HG03354 (cell line): ENCODE measurements at regions not wholly inside any gene's neighbourhood (a gene's known extent, or its start where the extent isn't known, plus 50 kb on each side); places are given as distances from the start of the nearest gene placed in this dataset.
"Not testable (repeated sequence)": the region's sequence is repeated elsewhere in the genome, so short reads cannot be mapped to it uniquely, and the experiment has no call there.

Experiments
- ATAC-seq: cut with Tn5 transposase; IDR thresholded peaks from one replicate; pipeline ENCODE4 v1.9.1; 2021; ENCODE audit warnings: mild to moderate bottlenecking; ENCODE audit not compliant: unreplicated experiment, poor library complexity, severe bottlenecking

GRCh38 chr16:75833385-75833784, 107.1 kb upstream of the CPHXL start:
- ATAC-seq, result not testable (repeated sequence)

DNA sequence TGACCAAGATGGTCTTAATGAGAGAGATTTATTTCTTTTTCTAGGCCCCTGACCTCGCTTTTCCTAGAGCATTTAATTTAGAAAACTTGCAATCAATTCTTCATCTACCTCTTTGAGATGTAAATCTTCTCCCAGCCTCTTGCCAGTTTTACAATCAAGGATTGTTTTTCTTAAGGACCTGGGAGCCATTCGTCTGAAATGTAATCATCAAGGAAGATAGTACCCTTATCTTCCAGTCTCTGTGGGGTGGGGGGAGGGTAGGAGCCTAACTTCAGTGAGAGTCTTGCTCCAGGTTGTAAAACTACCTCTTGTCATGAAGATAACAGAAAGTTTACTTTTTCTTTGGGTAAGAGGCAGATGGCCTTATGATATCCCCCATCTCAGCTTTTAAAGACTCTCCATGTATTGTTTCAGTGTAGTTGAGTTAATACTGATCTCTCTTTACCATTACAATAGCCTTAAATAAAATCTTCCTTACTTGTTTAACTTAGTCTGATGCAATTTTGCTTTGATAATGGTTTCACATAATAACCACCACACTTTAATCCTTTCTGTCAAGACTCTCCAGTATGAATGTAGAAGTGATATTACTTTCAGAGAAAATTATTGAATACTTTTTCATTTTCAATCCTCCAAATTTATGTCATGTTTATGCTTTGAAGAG, 110.2 kb upstream of the CPHXL start:
- no peak for ATAC-seq

DNA sequence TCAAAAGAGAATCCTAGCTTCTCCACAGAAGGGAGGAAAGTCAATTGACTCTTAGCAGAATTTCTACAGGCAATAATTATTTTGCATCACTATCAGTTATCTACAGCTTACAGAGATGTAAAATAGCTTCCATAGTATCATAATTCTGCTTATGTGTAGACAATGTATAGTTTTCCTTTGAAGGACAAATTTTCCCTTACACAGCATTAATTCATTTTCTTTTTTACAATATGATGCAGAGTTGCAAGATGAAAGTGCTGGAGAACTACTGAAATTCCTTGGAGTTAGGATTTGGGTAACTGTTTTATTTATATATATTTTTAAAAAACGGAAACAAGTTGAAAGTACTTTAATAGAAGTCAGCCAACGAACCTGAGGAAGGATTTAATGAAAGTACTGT, 111.0 kb upstream of the CPHXL start:
- no peak for ATAC-seq

GRCh38 chr16:75837681-75838080, 111.4 kb upstream of the CPHXL start:
- no peak for ATAC-seq

DNA sequence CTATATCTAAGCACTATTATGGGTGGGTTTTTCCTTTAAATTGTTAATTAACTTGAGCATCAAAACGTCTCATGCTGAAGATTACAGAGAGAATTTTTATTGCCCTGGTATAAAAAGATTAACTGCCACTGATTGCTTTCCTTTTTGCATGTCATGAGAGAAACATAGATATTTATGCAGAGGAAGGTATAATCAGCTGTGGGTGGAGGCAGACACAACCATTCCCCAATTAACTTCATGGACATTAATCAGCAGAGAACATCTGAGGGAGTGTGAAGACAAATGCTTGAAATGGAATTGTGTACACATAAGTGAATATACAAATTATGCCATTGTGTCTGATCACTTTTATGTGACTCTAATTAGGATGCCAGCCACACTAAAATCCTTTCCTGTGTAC, 115.2 kb upstream of the CPHXL start:
- ATAC-seq, result no peak

DNA sequence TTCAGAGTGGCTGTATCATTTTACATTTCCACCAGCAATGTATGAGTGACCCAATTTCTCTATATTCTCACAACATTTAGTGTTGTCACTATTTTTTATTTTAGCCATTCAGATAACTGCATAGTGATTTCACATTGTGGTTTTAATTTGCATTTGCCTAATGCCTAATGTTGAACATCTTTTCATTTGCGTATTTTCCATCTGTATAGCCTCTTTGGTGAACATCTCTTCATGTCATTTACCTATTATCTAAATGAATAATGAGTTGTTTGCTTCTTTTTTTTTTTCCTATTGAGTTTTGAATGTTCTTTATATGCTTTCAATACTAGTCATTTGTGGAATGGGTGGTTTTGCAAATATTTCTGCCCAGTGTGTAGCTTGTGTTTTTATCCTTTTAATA, 120.9 kb upstream of the CPHXL start:
- ATAC-seq, result no peak

DNA sequence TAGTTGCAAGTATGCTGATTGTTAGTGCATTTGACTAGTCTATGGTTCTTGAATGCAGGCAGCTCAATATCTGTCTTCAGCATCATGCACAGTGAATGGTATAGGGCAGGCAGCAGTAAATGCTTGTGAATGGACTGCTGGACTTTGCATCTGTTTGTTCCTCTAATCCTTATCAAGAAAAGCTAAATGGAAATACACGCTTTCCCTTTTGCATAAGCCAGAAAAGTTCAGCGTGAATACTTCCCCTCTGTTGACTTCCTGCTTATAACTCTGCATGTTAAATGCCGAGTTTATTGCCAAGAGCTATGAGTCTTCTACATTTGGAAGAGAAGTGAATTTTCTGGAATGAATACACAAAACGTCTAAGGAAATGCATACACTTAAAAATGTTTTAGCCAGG, 127.9 kb upstream of the CPHXL start:
- no peak for ATAC-seq

DNA sequence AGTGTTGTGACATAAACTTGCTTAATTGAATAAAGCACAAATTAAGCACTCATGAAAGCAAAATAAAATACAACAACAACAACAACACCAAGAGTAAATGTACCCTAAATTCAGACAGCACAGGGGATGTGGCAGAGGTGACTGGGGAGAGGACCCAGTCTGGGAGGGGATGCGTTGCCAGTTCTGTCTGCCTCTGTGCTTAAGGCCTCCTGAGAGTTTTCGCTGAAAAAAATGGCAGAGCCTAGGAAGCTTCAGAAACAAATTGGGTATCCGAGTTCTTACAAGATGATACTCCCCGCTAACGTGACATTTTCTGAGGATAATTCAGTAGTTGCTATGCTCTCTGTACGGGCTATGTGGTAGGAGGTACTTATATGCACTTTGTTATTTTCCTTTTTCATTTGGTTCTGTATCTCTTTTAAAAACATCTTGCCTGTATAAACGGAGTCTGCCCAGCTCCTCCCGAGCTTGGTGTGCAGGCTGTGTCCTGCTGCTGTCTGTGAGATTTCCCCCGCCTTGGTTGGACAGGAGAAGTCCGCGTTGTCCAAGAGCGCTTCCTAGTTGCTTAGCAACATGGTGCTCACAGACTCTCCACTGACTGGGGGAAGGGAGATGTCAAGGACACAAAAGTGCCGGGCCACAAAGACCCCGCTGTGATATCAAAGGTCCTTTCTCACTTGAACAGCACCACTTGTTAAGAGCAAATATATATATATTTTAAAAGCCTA, 134.2 kb upstream of the CPHXL start:
- no peak for ATAC-seq

GRCh38 chr16:75861311-75862097, 135.2 kb upstream of the CPHXL start:
- no peak for ATAC-seq

GRCh38 chr16:75862098-75862386, 135.8 kb upstream of the CPHXL start:
- ATAC-seq, result no peak

DNA sequence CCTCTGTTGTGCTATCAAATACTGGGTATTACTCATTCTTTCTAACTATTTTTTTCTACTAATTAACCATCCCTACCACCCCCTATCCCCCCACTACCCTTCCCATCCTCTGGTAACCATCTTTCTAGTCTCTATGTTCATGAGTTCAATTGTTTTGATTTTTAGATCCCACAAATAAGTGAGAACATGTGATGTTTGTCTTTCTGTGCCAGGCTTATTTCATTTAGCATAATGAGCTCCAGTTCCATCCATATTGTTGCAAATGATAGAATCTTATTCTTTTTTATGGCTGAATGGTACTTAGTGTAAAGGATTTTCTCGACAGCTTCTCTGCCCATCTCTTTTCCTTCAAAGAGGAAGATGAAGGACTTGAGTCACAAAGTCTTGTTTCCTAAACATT, 138.0 kb upstream of the CPHXL start:
- no peak for ATAC-seq

GRCh38 chr16:75865736-75866135, 139.4 kb upstream of the CPHXL start:
- ATAC-seq, result no peak

- no peak for ATAC-seq
Measured at GRCh38 chr16:75868636-75869632, 142.6 kb upstream of the CPHXL start.

DNA sequence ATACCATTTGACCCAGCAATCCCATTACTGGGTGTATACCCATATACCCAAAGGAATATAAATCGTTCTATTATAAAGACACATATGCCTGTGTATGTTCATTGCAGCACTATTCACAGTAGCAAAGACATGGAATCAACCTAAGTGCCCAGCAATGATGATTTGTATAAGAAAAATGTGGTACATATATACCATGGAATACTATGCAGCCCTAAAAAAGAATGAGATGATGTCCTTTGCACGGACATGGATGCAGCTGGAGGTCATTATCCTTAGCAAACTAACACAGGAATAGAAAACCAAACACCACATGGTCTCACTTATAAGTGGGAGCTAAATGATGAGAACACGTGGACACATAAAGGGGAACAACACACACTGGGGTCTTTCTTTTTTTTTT, 155.0 kb upstream of the CPHXL start:
- ATAC-seq, result not testable (repeated sequence)

GRCh38 chr16:75899163-75899562, 172.9 kb upstream of the CPHXL start:
- ATAC-seq, result no peak

DNA sequence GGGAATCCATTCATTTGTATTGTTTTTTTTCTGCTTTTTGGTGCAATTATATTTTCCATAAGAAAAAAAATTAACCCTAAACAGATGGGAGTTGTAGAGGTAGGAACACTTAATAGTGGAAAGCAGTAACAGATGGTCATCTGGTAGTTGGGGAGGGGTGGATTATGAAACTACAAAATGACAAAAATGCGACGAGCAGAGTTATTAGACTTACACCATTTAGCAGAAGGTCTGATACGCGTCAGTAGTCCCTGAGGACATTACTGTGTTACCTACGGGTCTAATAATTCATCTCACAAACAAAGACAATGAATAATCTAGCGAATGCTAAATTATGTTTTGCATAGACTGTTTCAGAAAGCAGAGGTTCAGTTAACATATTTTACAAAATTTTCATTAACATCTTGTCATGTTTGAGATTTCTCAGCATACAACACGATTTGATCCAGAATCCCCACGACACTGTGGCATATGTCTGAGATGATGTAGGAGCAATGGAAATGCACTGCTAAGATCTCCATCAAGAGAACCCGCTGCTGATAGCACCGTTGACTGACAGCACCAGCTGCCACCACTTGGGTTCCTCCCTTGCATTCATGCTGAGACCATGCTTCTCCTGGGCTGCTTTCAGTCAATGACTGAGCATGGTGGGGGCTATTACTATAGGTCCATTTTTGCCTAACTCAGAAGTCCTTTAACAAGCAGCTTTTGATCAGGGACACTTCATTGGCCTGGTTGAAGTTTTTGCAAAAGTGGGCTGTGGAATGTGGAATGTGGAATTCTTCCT, 182.2 kb upstream of the CPHXL start:
- no peak for ATAC-seq

DNA sequence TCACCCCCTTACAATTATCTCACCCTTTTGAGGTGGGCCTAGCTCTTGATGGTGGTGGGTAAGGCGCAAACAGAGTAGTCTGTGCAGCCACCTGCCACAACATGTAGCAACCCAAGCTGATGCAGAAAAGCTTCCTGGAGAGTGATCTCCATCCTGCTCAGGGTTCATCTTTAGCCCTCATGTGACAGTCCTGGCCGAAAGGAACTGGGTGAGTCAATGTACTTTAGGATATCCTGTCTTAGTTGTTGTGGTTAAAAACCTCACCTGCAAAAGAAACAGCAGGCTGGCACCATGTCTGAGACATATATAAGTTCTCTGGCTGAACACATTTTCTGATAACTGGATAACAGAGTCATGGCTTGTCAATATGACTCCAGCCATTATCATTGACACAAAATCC, 183.5 kb upstream of the CPHXL start:
- no peak for ATAC-seq

- ATAC-seq, result no peak
Measured at GRCh38 chr16:75911896-75912295, 185.6 kb upstream of the CPHXL start.

- no peak for ATAC-seq
Measured at GRCh38 chr16:75913958-75914357, 187.7 kb upstream of the CPHXL start.
